Right lung (tissue), 2 donors: ENCODE measurements at regions not wholly inside any gene's neighbourhood (a gene's known extent, or its start where the extent isn't known, plus 50 kb on each side); places are given as distances from the start of the nearest gene placed in this dataset.
A peak's percentile ranks its signal among the peaks of the same experiment; 100 is the strongest.
"Not testable (repeated sequence)": the region's sequence is repeated elsewhere in the genome, so short reads cannot be mapped to it uniquely, and the experiment has no call there.

ENCODE experiments used
- DNase-seq, 2 donors: peaks; one replicate each; pipeline ENCODE4 v3.0.0-alpha.2; 2013

GRCh38 chr20:11173916-11174315, 500.1 kb upstream of the JAG1 start:
- no peak for DNase-seq

DNA sequence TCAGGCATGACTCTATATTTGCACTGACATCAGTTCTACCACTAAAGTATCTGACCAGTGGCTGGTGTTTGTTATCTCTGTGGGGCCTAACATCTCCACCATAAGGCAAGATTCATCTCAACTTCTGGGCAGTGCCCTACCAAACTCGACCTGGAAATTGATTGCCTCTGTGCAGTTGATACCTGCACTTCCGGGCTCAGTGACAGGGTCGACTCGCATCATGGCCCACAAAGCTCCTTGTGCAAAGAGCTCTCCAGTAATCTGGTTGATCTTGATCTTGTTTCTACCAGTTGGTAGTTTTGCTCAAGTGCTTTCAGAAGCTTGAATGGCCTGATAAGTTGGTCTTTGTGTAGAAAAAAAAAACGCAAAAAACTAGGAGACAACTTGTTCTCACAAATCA, 501.1 kb upstream of the JAG1 start:
- DNase-seq: no peak

GRCh38 chr20:11176431-11176830, 502.6 kb upstream of the JAG1 start:
- no peak for DNase-seq

- no peak for DNase-seq
Observed at GRCh38 chr20:11178946-11179654, 505.3 kb upstream of the JAG1 start.

- DNase-seq: no peak
Observed at GRCh38 chr20:11180186-11180585, 506.4 kb upstream of the JAG1 start.

GRCh38 chr20:11181129-11181528, 507.3 kb upstream of the JAG1 start:
- DNase-seq: not testable (repeated sequence)

DNA sequence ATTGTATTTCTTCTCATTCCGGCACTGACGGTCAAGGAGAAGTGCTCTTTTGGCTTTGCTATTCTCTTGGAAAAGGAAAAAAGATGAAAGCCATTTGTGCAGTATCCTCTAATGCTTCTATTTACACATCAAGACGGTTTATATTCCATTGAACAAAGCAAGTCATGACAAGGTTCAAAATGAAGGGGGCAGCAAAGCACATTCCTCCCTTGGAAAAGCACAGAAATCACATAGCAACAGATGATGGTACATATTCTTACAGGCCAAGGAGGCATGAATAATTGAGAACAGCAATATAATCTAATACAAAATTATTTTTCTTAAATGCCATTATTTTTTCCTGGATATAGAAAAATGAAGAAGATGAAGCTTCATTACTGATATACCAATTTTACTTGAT, 508.2 kb upstream of the JAG1 start:
- no peak for DNase-seq

DNA sequence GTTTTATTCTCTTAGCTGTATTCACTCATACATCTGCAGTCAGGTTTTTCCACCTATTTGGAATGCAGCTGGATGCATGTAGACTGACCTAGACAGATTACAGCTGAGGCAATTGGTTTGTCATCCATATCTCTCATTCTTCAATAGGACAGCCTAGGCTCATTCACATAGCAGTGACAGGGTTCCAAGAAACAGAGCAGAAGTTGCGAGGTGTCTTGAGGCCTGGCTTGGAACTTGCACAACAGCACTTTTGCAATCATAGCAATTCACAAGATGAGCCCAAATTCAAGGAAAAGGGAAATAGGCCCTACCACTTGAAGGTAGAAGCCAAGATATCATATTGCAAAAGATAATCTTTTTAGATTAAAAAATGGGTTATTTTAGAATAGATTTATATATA, 508.9 kb upstream of the JAG1 start:
- DNase-seq: no peak

DNA sequence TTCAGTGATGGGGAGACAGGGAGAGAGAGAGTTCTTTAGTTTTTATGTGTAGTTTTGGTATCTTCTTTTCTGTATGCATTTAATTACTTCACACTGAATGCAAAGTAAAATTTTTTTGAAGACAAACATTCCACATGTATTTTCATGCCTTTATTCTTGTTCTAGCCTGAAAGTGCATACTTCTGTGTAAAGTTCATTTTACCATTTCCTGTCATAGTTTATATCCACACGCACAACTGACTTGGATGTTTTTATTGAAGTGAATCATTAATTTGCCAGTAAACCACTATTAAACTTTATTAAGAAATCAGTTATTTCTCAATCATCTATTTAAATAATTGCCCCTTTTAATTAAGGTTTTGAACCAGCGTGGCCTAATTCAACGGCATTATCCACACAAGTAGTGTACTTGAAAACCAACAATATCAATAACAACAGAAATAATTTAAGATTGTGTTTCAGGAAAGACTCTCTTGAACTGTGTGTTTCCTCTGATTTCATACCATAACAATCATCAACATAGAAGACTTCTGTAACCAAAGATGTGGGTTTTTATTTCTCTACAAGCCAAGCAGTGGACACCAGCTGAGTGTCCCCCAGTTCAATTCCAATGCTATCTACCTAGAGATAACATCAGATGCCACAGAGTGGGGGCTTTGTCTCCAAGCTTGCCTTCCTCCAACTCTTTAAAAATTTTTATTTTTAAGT, 512.7 kb upstream of the JAG1 start:
- DNase-seq: no peak

- no peak for DNase-seq
Observed at GRCh38 chr20:11188843-11189603, 515.2 kb upstream of the JAG1 start.

DNA sequence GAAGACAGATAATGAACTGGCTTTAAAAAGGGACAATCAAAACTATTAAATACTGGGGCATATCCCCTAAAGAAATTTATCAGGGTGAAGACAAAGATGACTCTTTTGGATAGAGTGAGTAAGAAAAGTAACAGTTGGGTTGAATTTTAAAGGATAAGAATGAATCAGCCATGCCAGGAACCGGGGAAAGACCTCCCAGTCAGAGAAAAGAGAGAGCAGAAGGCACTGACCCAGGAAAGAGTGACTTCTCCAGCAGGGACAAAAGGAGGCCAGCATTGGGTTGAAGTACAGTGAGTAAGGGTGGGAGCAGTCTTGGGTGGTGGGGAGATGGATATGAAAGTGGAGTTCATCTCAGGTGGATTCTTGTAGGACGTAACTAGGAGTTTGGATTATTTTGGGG, 516.9 kb upstream of the JAG1 start:
- DNase-seq: no peak

- no peak for DNase-seq
Observed at GRCh38 chr20:11192106-11192505, 518.3 kb upstream of the JAG1 start.

- no peak for DNase-seq
Observed at GRCh38 chr20:11193241-11193640, 519.4 kb upstream of the JAG1 start.

- no peak for DNase-seq
Observed at GRCh38 chr20:11195169-11195568, 521.4 kb upstream of the JAG1 start.

DNA sequence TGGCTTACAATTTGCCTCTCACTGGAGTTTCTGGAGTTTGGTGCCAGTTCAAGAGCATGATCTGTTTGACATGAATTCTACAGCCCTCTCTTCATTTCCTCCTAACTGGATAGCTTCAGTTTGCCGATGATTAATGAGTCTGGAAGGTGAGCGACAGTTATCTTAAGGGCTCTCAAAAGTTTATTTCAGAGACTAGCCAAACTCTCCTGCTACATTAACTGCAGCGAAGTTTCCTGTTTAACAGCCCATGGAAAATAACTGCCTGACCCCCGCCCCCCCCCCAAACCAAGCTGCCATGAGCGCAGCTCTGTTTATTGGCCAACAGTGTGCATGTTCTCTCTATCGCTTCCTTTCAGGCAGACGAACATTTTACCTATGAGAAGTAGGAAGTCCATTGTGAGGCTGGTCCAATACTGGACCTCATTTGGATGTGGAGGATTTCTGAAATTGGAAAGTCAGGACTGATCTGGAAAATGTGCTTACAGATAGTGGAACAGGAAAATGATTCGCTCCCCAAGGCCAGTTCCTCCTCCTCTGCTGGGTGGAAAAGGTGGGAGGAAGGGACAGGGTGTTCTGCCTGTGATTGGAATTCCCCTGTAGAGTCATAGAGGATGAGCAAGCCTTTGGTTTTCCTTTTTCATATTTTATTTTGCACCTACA, 522.2 kb upstream of the JAG1 start:
- no peak for DNase-seq

DNA sequence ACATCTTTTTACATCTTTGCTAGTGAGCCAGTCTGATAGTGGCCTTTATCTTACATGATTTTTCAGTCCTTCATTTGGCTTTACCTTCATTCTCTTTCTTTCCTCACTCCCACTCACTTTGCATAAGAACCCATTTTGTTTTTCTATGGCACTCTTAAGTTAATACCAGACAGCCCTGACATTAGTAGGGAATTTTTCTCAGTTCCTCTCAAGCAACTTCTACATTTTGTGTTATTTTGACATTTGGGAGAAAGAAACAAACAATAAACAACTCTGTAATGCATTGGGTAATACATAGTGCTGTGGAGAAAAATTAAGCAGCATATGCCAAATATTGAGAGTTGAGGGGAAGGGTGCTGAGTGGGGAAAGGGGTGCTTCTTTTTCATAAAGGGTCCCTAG, 524.1 kb upstream of the JAG1 start:
- no peak for DNase-seq

DNA sequence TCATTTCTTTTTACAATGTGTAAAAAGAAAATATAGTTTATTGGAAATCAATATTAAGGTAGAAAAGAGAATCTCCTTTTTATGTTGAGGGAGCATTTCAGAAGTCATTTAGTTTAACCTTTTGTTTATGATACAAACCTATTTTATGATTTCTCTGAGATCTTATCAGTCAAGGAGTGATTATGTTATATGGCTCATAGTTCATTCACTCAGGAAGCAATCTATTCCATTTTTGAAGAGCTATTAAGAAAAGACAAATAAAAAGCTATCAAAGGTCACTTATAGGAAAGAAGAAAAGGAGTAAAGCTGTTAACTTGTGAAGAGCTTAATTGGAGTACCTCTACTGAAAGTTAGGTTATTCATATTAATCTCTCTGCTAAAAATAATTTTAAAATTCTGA, 526.6 kb upstream of the JAG1 start:
- no peak for DNase-seq

- peak in 1 of 2 donors; percentile 50 for DNase-seq
Observed at GRCh38 chr20:11204926-11205768, 531.3 kb upstream of the JAG1 start.

DNA sequence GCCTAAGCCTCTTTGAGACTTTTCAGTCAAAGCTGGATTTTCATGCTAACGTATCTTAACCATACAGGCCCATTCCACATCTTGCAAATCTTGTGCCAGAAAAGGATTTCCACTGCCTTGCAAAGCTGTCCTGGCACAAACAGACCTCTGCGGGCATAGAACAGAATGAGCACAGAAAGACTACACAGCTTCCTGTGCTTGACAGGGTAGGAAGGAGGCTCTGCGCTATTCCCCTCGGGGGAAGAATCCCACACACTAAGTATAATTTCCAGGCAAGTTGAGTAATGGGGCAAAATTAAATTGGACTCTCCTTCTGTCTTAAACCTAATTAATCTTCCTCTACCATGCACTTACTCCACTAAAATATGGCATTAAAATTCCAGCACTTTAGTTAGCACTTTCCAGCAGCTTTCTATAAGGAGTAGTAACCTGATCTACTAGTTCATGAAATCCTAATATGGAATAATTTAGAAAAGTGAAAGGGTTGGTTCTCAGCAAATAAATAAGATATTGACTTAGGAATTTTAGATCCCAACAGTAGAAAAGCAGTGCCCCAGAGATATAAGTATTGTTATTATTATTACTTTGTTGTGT, 532.1 kb upstream of the JAG1 start:
- no peak for DNase-seq

GRCh38 chr20:11207749-11208502, 534.1 kb upstream of the JAG1 start:
- no peak for DNase-seq
